IMR-90 (cell line): ENCODE measurements at regions not wholly inside any gene's neighbourhood (a gene's known extent, or its start where the extent isn't known, plus 50 kb on each side); places are given as distances from the start of the nearest gene placed in this dataset.

Source experiments
- ATAC-seq: fragments of 200-7000 bp; cut with Tn5 transposase; 2 replicates; pipeline ENCODE4 v1.9.1; 2020; ENCODE audit warnings: low read depth, mild to moderate bottlenecking, moderate library complexity
- BruUV-seq: library from RNA; stranded (reverse); fragments of 400-500 nt; replicated peaks from 2 replicates; lab custom pipeline; 2021; lab: Mats Ljungman, UMichigan
- CTCF ChIA-PET: fragments of 300-600 bp; formaldehyde crosslinking; extraction: SDS; loops from one replicate; lab custom pipeline; 2021; ENCODE audit warnings: antibody characterized with exemption; lab: Yijun Ruan, JAX
- POLR2A ChIA-PET: fragments of 300-600 bp; sonication (Branson Sonifier 250); formaldehyde crosslinking; loops from one replicate; lab custom pipeline; 2022; ENCODE audit warnings: antibody characterized with exemption; ENCODE audit not compliant: unreplicated experiment; lab: Charles Lee
- DNase-seq: peaks from one replicate; pipeline ENCODE4 v3.0.0; 2013
- H2AFZ ChIP-seq: replicated peaks from 2 replicates; pipeline ENCODE3; 2013; ENCODE audit warnings: low read length, mild to moderate bottlenecking; ENCODE audit not compliant: poor library complexity
- H2AK5ac ChIP-seq: 2 replicates; pipeline ENCODE4 v1.6.1; 2013; ENCODE audit warnings: low read depth, low read length, inconsistent platforms
- H2AK9ac ChIP-seq: replicated peaks from 2 replicates; pipeline ENCODE3; 2013; ENCODE audit warnings: mild to moderate bottlenecking, low read depth, low read length, moderate library complexity; ENCODE audit not compliant: poor library complexity
- H2BK120ac ChIP-seq: 2 replicates; pipeline ENCODE4 v1.6.1; 2013; ENCODE audit warnings: low read depth, low read length, inconsistent platforms
- H2BK15ac ChIP-seq: 3 replicates; pipeline ENCODE4 v1.6.1; 2013; ENCODE audit warnings: low read depth, low read length, inconsistent platforms
- H2BK20ac ChIP-seq: 2 replicates; pipeline ENCODE4 v1.6.1; 2013; ENCODE audit warnings: low read depth, mild to moderate bottlenecking, inconsistent platforms, low read length, moderate library complexity
- H2BK5ac ChIP-seq: 2 replicates; pipeline ENCODE4 v1.6.1; 2013; ENCODE audit warnings: mild to moderate bottlenecking, low read depth, low read length, inconsistent platforms; ENCODE audit not compliant: poor library complexity, severe bottlenecking
- H3K14ac ChIP-seq: replicated peaks from 2 replicates; pipeline ENCODE4 v1.6.1; 2013; ENCODE audit warnings: low read depth, low read length, inconsistent platforms
- H3K18ac ChIP-seq: 2 replicates; pipeline ENCODE4 v1.6.1; 2013; ENCODE audit warnings: low read depth, low read length, control low read depth
- H3K23ac ChIP-seq: 2 replicates; pipeline ENCODE4 v1.6.1; 2013; ENCODE audit warnings: low read depth, low read length, inconsistent platforms
- H3K27ac ChIP-seq: 2 replicates; pipeline ENCODE4 v1.5.1; 2013; ENCODE audit warnings: mild to moderate bottlenecking, control low read depth, low read length; ENCODE audit not compliant: insufficient read depth
- H3K27me3 ChIP-seq: 2 replicates; pipeline ENCODE4 v1.6.1; 2013; ENCODE audit warnings: low read length; ENCODE audit not compliant: control insufficient read depth, insufficient read depth
- H3K36me3 ChIP-seq: 2 replicates; pipeline ENCODE4 v1.6.1; 2013; ENCODE audit warnings: low read length, mixed read lengths; ENCODE audit not compliant: control insufficient read depth, insufficient read depth
- H3K4ac ChIP-seq: 2 replicates; pipeline ENCODE4 v1.6.1; 2013; ENCODE audit warnings: low read depth, low read length, inconsistent platforms
- H3K4me1 ChIP-seq: 2 replicates; pipeline ENCODE4 v1.6.1; 2013; ENCODE audit warnings: low read length, mixed read lengths; ENCODE audit not compliant: control insufficient read depth, insufficient read depth
- H3K4me2 ChIP-seq: 2 replicates; pipeline ENCODE4 v1.6.1; 2013; ENCODE audit warnings: low read depth, mild to moderate bottlenecking, control low read depth, low read length, moderate library complexity
- H3K4me3 ChIP-seq: 2 replicates; pipeline ENCODE4 v1.5.1; 2013; ENCODE audit warnings: low read depth, mild to moderate bottlenecking, control low read depth, low read length, moderate library complexity; ENCODE audit not compliant: insufficient read depth
- H3K56ac ChIP-seq: 2 replicates; pipeline ENCODE4 v1.6.1; 2013; ENCODE audit warnings: low read length, inconsistent platforms; ENCODE audit not compliant: insufficient read depth; ENCODE audit errors: extremely low read depth
- H3K79me1 ChIP-seq, 2 experiments: 2 replicates each; pipeline ENCODE4 v1.6.1; 2013; ENCODE audit warnings: low read length in 2 of 2, inconsistent platforms in 1 of 2, low read depth in 1 of 2
- H3K9ac ChIP-seq: 2 replicates; pipeline ENCODE4 v1.6.1; 2013; ENCODE audit warnings: low read depth, low read length, control low read depth
- H3K9me1 ChIP-seq: 2 replicates; pipeline ENCODE4 v1.6.1; 2013; ENCODE audit warnings: low read length, inconsistent platforms; ENCODE audit not compliant: insufficient read depth
- H3K9me3 ChIP-seq: 2 replicates; pipeline ENCODE4 v1.6.1; 2013; ENCODE audit warnings: low read length; ENCODE audit not compliant: control insufficient read depth, insufficient read depth
- H4K20me1 ChIP-seq: 2 replicates; pipeline ENCODE4 v1.6.1; 2013; ENCODE audit warnings: low read length, inconsistent platforms; ENCODE audit not compliant: insufficient read depth
- H4K5ac ChIP-seq: 2 replicates; pipeline ENCODE4 v1.6.1; 2013; ENCODE audit warnings: mild to moderate bottlenecking, low read depth, low read length, control low read depth
- H4K8ac ChIP-seq, 2 experiments: 2 replicates each; pipeline ENCODE4 v1.6.1; 2013; ENCODE audit warnings: low read depth in 2 of 2, low read length in 2 of 2, control low read depth in 1 of 2, inconsistent platforms in 1 of 2
- H4K91ac ChIP-seq: 2 replicates; pipeline ENCODE4 v1.6.1; 2013; ENCODE audit warnings: low read depth, low read length, inconsistent platforms; ENCODE audit not compliant: insufficient read depth
- CEBPB ChIP-seq: IDR thresholded peaks from 2 replicates; pipeline ENCODE4 v1.6.1; 2012; ENCODE audit warnings: low read depth, low read length, improper control_type of control experiment
- MXI1 ChIP-seq: IDR thresholded peaks from 2 replicates; pipeline ENCODE4 v1.6.1; 2012; ENCODE audit warnings: low read depth, mild to moderate bottlenecking, low read length, moderate library complexity, borderline replicate concordance
- POLR2A ChIP-seq: IDR thresholded peaks from 2 replicates; pipeline ENCODE4 v1.6.1; 2012; ENCODE audit warnings: mild to moderate bottlenecking, low read depth, low read length
- RAD21 ChIP-seq: IDR thresholded peaks from 2 replicates; pipeline ENCODE4 v1.6.1; 2012; ENCODE audit warnings: low read length, improper control_type of control experiment
- RFX5 ChIP-seq: IDR thresholded peaks from 2 replicates; pipeline ENCODE4 v1.8.0; 2012; ENCODE audit warnings: low read depth, mild to moderate bottlenecking, low read length, moderate library complexity
- WGBS, 2 experiments: methylation state at CpG; one replicate each; pipeline versions ENCODE4 v1.1.5 to v1.1.7; 2013; ENCODE audit warnings: missing lambda C conversion rate in 2 of 2; ENCODE audit not compliant: insufficient read length in 1 of 2; ENCODE audit errors: extremely low coverage in 2 of 2; 5-methylcytosine and 5-hydroxymethylcytosine counted together
- dilution Hi-C: fragments of 300-500 bp; cut with HindIII; formaldehyde crosslinking; loops from one replicate; pipeline ENCODE4 v1.14.3; 2018; ENCODE audit warnings: low sequenced_read_pairs; ENCODE audit not compliant: unreplicated experiment
- in situ Hi-C: fragments of 300-500 bp; cut with MboI; formaldehyde crosslinking; loops from 3 replicates; pipeline ENCODE4 v1.14.3; 2019; ENCODE audit warnings: low sequenced_read_pairs, inconsistent platforms, mixed read lengths
- intact Hi-C: fragments of 100-400 bp; cut with micrococcal nuclease; formaldehyde crosslinking; loops from 2 replicates; pipeline ENCODE4 v1.10.0; 2022

DNA sequence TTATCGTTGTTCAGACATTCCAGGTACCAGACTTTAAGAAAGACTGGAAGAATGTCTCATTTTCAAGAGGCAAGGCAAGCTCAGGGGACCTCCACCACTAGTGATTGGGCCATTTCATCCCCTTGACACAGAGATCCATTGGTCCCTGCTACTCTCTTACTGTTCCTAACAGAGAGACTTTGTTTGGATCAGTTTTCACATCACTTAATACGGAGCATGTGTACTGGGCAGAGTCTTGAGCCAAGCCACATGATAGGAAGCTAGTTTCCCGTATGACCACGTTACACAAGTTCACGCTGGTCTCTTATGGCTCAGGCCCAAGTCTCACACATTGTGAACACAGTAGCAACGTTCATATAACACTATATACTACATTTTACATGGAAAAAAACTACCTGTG, 269.9 kb downstream of the BAMBI start:
- peak overlapping the region; percentile 16; the same call in 1 of the 2 replicates for H3K18ac ChIP-seq
- no peak overlapping the region for H2AK9ac ChIP-seq
- WGBS, 2 experiments, result no CpG with 5 or more reads among the region's 6 CpGs
- peak overlapping the region; percentile 41; the same call in 1 of the 2 replicates for H3K23ac ChIP-seq
- peak overlapping the region; percentile 73 for H2BK5ac ChIP-seq
- no peak overlapping the region for H3K56ac ChIP-seq
- dilution Hi-C loops (no loop called here), intact Hi-C loops (no loop called here), in situ Hi-C loops (no loop called here)
- no peak overlapping the region for H3K9ac ChIP-seq
- no peaks in the 10 kb centered on the region for H3K36me3 ChIP-seq
- H2BK20ac ChIP-seq, result peak overlapping the region; percentile 92
- H3K9me1 ChIP-seq, result peaks cover 4% of the 10 kb centered on the region; the same call in 1 of the 2 replicates
- H3K79me1 ChIP-seq, result no peaks in the 10 kb centered on the region
- H3K14ac ChIP-seq, result peak overlapping the region; percentile 84
- no peak overlapping the region for H3K4me3 ChIP-seq
- H3K27ac ChIP-seq, result no peak overlapping the region
- BruUV-seq, result no TSS peak
- H4K20me1 ChIP-seq, result no peaks in the 10 kb centered on the region
- H4K8ac ChIP-seq, result peak overlapping the region in 1 of 2 experiments; percentile 26; a peak in 1 of 4 replicates
- H2BK120ac ChIP-seq, result peak overlapping the region; percentile 45; the same call in 1 of the 2 replicates
- H3K9me3 ChIP-seq, result no peaks in the 10 kb centered on the region; the same call in 1 of the 2 replicates
- peak overlapping the region; percentile 73 for H2AK5ac ChIP-seq
- no peak overlapping the region for H2AFZ ChIP-seq
- CTCF ChIA-PET, result interaction anchor here (1.1 kb wide), 1 partner anchor 24 kb away, joined by 3 read pairs; no protein-coding TSS in a partner anchor
- peaks cover 3% of the 10 kb centered on the region for H3K4me1 ChIP-seq
- no peak overlapping the region for H3K4me2 ChIP-seq
- POLR2A ChIA-PET, result no interaction called here
- no peak for TF ChIP-seq MXI1
- TF ChIP-seq RAD21, result no peak
- TF ChIP-seq POLR2A, result no peak
- no peak for TF ChIP-seq RFX5
- TF ChIP-seq CEBPB, result no peak
- peak; percentile 21 for DNase-seq
- peak overlapping the region; percentile 80 for H3K4ac ChIP-seq
- ATAC-seq, result no peak
- no peaks in the 10 kb centered on the region for H3K27me3 ChIP-seq
- peak overlapping the region; percentile 20; the same call in 1 of the 2 replicates for H4K91ac ChIP-seq
- peak overlapping the region; percentile 74; the same call in 2 of the 3 replicates for H2BK15ac ChIP-seq
- no peak overlapping the region for H4K5ac ChIP-seq
